UCSD-AML1 (cell line): ENCODE measurements at regions not wholly inside any gene's neighbourhood (a gene's known extent, or its start where the extent isn't known, plus 50 kb on each side); places are given as distances from the start of the nearest gene placed in this dataset.
A peak's percentile ranks its signal among the peaks of the same experiment; 100 is the strongest.

Experiments used
- DNase-seq: peaks from one replicate; lab custom pipeline; 2025; ENCODE audit not compliant: unreplicated experiment; lab: John Stamatoyannopoulos, UW

DNA sequence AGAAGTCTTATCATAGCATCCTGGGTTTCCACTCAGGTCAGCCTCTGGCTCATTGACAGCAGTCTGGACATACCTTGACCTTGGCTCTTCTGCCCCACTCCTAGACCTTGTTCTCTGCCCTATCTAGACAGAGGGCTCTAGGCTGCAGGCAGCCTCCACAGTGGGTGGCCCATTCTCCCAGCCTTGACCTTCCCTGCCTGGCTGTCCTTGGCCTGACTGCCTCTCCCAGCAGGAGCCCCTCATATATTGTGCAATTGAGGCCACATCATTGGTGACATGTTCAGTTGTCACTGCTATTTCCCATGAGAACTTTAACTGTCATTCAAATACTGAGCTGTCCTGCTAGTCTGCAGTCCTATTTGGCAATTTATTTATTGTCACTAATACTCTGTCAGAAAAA lies 503.4 kb downstream of the PLXNA4 start:
- no peak for DNase-seq

DNA sequence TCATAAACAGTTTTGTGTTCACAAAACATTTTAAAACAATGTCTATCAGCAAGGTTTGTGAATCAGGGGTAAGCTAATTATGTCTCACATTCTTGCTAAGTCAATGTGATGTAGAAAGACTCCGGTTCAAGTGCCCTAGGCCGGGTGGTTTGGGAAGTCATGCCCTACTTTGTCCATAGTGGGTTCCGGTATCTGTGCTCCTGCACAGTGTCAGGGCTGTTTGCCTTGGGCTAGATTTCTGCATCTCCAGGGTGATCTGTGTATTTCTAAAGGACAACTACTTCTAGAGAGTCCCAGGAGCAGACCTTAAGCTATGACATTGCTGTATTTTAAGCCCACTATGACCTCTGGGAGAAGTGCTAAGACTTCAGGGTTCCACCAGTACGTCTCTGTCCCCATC lies 504.1 kb downstream of the PLXNA4 start:
- DNase-seq, result no peak

DNA sequence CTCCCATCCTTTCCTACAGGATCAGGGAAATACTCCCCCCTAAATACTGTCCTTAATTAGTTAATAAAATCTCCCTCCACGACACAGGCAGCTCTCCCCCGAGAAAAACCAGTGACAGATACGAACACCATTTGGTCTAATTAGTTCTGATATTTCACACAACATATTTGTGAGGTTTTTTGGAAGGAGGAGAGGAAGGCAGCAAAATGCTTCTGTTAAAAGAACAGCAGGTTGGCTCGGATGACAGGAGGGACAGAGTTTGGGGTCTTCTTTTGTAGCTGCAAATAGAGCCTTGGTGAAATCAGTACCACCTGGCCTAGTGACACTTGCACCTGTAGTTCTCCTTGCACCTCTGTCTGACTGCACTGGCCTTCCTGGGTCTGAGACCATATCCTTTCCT lies 507.0 kb downstream of the PLXNA4 start:
- no peak for DNase-seq

DNA sequence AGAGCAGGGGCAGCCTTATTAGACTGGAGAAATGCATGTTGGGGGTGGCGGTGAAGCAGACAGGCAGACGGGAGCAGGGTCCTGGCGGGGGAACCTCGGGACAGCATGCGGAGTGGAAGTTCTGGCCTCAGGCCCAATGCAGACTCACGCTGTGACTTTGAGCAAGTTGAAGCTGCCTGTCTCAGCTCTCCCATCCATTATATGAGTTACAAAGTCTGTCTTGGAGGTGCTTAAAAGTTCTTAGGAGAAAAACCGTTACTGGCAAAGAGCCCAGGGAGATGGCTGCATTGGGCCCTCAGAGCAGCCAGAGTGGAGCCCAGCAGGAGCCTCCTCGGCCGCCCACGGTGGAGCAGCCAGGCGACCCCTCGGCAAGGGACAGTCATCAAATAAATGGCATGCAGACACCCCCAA lies 509.5 kb downstream of the PLXNA4 start:
- DNase-seq, result no peak

DNA sequence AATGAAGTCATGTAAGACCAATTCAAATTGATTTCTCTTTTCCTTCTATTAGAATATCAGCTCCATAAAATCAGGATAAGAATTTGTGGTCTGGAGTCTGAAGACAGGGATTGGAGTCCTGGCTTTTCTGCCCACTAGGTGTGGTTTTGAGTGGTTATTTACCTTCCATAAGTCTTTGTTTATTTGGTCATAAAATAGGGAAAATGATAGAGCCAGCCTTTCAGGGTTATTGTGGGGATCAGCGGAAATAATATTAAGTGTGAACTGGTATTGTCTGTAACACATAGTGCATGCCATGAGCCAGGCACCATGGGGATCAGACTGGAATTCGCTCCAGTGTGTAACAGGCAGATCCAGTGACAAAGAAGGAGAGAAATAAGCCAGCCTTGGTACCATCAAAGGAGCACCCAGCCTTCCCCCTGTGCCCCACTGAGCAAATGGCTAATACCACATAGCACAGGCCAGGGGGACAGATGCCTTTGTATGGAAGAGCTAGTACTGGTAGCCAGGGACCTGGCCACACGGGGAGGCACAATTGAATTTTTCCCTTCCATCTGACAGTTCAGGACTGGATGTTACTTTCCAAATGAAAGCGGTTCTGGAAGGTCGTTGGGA lies 509.7 kb upstream of the PODXL start:
- no peak for DNase-seq

DNA sequence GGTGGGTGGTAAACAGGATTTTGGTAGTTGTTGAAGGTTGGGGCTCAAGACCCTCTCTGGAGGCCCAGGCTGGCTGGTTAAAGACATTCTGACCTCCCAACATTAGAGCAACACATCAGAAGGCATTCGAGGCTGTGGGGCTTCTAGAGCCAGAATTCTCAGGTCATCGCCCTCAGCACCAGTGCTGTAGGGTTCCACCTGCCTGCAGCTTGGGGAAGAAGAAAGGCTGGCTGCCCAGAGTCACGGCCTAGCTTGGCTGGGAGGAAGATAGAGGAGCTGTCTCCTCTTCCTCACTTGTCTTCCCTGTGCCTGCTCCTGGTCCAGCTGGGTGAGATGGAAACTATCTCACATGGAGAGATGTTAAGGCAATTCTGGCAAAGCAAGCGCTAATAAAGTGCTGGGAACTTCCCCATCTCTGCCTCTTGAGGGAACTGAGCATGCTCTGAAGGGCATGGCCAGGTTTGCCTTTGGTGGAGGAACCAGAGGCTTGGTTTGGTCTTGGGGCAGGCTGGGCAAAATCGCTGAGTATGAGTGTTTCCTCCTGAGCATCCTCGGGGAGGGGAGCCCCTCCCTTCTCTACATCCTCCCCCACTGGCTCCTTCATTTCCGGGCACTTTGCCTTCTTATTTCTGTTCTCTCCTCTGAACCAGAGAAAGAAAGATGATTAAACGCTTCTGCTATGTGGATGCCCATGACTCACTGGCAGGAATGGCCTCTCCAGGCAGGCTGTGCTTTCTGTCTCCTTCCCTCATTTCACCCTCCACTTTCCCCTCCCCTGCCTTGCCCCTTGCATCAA lies 509.0 kb upstream of the PODXL start:
- DNase-seq, result no peak

DNA sequence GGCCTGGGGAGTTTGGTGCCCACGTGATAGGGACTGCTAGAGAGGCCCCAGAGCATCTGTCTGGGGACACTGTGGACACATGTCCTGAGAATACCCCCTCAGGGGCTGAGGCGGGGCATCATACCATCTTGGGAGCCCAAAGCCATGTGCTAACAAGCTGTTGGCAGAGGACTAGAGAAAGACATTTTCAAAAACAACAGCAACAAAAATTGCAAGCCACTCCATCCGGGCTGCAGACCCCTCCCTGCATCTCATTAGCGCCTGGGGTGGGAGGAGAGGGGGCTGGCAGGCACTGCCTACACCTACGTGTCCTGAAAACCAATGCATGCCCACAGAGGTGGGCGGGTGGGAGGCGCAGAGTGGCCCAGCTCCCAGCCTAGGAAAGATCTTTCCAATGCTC lies 507.4 kb upstream of the PODXL start:
- DNase-seq, result no peak

DNA sequence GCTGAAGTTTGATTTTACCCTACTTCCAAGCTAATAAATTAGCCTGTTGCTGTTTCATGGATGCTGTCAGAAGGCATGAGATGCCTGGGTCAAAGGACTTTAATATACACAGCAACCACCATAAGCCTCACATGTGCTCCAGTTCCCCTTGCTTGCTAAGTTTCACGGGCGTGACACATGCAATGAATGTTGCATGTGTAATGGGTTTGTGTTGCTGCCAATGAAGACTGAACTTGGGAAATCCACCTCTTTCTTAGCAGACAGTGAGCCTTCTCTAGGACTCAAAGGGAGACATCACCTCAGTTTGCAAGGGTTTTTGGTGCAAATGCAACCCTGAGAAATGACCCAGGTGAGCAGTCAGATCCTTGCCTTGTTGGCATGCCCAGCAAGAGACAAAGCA lies 505.5 kb upstream of the PODXL start:
- no peak for DNase-seq

DNA sequence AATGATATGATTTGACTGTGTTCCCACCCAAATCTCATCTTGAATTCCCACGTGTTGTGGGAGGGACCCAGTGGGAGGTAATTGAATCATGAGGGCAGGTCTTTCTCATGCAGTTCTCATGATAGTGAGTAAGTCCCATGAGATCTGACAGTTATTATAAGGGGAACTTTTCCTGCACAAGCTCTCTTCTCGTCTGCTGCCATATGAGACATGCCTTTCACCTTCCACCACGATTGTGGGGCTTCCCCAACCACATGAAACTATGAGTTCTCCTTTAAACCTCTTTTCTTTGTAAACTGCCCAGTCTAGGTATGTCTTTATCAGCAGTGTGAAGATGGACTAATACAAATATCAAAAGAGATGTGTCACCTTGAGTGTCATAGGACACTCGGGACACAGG lies 502.7 kb upstream of the PODXL start:
- DNase-seq, result no peak

DNA sequence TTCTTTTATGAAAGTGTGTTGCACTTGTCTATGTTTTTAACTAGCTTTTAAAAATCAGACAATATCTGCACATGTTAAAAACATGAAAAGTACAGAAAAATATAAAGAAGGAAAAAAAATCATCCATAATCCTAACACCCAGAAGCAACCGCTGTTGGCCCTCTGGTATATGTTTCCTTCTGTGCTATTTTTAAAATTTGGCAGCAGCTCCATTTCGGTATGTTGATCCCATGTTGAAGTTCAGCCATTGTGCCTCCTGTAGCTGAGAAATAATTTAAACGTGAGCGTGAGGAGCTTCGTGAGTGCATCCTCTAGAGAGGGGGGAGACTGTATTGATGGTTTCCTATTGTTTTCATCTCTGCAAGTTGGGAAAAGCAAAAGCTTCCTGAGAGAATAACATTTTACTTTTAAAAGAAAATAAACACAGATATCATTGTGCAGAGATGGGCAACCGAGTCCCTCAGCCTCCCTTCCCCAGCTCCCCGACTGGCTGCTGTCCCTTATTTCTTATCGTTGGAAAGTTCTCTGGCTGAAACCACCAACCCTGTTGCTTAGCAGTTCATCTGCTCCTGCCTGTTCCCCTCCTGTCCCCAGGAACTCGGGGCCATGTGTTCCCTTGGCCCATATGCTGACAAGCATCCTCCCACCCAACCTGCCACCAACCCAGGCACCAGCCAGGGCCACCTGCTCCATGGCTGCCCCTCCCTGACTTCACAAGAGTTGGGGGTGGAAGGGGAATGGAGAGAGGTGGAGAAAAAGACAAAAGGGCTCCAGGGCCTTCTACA lies 499.1 kb upstream of the PODXL start:
- DNase-seq, result no peak

DNA sequence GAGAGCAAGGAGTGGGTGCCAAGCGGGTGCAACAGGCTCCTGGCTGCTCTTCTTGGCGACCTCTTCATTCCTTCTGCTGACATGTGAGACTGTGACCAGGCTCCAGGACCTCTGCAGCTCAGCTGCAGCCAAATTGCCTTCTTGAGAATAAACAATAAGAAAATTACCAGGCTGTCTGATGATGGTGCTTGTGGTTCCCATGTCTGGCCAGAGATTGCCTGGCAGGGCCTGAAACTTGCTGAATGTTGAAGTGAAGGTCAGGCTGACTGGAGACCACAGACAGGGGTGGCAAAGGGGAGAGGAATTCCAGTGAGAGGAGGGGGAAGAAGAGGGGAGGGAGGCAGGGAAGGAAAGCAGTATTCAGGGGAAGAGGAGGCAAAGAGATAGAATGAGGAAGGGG lies 497.4 kb upstream of the PODXL start:
- DNase-seq, result no peak

DNA sequence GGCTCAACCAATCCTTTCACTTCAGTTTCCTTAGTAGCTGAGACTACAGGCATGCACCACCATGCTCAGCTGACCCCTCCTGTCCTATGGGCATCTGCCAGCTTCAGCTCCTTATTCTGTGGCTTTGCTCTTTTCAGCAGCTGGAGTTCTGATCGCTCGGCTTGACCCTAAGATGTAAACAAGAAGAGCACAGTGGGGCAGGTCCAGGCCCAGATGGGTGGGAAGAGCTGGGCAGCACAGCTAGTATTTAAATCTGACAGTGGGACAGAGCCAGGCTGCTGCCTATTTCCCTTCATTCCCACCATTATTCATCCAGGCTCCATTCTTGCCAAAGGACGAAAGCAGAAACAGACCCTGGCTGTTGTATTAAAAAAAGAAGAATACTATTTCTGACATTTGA lies 494.9 kb upstream of the PODXL start:
- no peak for DNase-seq

DNA sequence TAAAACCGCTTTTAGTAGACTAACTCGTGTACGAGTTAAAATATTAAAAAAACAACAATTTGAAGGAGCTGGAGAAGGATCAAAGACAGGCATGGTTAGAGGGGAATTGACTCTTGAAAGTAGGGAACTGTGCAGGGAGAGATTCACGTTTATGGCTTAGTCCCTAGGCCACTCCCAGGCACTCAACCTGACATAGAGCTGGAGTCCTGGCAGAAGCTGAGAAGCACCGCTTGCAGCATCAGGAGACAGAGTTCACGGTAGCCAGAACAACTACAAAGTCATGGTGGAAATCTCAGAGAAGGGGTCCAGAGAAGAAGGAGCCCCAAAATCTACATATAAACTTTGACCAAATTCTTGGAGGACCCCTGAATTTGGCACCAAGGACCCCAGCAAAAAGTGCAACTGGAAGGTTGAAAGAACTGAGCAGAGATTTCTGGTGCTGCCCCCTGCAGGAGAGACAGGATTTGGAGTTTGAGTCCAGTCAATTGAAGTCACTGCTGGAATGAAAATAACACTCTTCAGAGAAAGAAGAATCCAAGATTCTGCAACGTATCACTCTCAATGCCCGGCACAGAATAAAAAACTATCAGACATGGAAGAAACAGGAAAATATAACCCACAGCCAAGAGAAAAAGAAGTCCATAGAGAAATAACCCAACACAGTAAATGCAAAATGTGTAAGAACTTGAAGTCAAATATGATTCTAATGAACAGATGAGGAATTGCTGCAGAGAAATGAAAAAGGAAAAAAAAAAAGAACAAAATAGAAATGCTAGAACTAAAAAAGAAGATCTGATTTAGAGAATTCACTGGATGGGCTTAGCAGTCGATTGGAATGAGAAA lies 493.3 kb upstream of the PODXL start:
- peak; percentile 9 for DNase-seq

DNA sequence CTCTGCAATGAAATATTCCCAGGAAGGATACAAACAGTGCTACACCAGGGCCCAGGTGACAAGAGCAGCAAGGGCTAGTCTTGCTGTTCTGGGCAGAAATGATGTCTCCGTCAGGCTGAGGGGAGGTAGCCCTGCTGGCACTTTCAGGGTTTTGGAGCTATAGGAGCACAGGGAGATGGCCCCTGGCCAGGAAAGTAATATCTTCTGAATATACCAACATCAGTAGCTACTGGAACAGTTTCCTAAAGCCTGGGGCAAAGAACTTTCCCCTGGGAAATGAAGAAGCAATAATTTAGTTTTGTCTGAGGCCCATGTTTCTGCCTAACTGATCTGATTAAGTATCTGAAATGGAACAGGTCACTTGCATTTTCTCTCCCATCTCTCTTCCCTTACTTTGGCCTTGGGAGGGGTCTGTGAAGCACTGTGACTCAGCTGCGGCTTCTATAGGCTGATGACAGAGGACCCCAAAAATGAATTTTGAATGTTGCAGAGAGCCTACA lies 489.1 kb upstream of the PODXL start:
- no peak for DNase-seq

DNA sequence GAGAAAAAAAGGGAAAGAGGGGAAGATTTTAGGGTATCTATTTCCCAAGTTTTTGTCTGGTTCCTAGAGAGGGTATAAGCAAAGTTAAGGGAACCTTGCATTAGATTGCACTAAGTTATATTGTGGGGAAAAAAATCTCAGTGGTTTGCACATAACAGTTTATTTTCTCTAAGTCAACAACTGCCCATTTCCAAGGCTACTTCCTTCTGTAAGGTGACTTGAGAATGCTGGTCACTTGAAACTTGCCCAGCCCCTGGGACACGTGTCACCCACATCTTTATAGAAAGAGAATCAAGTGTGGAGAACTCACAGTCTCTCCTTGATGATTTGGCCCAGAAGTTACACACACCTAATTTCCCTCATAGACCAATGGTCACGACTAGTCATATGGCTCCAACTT lies 488.6 kb upstream of the PODXL start:
- no peak for DNase-seq

DNA sequence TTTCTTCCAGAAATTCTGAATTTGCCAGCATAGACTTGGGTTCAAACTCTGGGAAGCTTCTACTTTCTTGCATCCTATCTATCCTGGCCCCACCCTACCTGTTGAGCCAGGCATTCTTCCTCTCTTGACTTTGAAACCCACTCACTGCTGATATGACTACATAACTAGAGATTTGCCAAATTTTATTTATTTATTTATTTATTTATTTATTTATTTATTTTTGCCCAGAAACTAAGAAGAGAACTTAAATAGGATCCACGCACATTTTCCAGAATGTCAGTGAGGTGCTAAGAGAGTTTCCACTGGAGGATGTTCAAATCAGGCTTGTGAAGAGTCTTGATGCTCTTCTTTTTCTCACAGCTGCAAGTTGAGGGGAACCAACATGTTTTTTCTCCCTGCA lies 487.8 kb upstream of the PODXL start:
- no peak for DNase-seq

DNA sequence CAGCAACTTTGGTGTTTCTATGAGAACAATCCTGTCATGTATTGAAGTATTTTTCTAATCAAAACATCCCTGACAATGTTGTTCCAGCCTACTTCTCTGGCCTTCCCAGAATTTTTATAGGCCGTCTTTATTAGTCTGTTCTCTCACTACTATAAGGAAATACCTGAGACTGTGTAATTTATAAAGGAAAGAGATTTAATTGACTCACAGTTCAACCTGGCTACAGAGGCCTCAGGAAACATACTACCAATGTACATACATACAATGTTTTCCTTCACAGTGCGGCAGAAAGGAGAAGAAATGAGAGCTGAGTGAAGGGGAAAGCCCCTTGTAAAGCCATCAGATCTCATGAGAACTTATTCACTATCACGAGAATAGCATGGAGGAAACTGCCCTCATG lies 484.7 kb upstream of the PODXL start:
- no peak for DNase-seq

DNA sequence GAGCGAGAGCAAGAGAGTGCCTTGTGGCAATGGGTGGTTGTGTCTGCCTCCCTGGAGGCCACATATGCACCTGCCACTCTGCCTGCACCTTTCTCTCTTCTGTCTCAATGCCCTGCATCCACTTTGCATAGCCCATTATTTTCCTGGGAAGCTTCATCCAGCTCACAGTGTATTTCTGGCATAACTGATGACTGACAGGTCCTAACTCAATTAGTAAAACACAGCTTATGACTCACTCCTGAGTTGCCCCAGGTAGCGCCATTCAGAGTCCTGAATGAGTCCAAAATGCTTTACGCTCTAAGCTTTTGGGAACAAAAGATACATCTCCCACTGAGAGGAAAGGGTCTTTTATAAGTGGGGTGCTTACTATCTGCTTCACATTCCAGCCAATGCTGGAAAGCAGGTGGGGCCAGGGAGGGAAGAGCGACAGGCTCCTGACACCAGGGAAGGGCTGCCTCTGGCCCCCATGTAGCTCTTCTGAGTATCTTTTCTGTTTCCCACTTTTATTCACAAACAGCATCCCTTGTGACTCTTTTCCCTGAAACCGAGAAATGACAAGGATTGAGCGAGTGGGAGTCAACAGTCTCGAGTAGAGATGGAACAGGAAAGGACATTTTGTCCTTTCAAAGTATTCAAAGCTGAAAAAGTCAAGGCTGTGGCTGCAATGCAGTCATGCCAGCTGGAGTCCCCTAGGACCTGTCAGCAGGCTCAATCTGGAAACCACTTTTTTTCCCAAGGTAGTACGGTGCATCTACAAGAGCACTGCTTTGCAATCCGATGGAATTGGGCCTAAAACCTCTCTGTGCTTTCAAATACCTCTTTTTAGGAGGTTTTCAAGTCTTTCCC lies 479.3 kb upstream of the PODXL start:
- no peak for DNase-seq

DNA sequence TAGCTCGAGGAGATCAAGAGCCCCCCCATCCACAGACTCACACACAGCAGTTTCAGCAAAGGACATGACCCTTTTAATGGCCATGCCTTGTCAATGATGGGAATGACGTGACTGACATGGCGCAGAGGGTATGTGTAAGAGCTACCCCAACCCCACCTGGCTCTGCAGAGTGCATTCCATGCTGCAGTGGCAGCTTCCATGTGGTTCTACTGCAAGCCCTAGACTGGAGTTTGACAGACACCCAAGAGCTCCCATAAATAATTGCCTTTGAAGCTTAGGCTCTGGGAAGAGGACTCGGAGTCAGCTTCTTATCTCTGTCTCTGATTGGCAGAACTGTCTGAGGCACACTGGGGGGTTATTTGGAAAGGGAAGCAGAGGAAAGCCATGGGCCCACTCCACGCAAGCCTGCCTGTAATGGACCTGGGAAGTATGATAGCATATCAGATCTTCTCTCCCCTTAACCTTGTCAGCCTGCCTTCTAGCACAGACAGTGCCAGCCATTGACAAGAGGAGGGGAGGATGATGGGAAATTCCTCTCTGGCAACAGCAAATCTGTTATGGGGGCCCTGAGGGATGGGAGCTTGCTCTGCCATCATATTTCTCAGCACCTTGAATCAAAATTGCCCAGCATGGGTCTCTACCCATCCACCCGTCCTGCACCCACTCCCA lies 478.5 kb upstream of the PODXL start:
- DNase-seq, result no peak

DNA sequence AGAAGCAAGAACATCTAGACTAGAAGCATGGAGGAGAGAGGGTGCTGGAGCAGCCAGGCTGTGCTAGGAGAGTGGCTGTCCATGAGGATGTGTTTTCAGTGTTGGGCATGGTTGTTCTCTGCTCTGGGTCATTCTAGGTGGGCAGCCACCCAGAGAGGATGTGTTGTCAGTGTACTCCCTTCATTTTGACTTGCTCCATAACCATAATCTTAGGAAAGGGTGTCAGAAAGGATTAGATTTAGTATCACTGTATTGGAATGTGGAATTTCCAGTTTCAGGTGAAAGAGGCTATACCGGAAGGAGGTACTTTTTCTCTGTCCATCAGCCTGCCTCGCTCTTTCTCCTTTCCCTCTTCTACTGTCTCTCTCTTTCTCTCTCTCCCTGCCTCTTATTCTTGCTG lies 474.5 kb upstream of the PODXL start:
- no peak for DNase-seq
